GM12878 (cell line): ENCODE measurements at regions not wholly inside any gene's neighbourhood (a gene's known extent, or its start where the extent isn't known, plus 50 kb on each side); places are given as distances from the start of the nearest gene placed in this dataset.

Experiments used
- BCL11A ChIP-seq: IDR thresholded peaks from 2 replicates; pipeline ENCODE4 v1.6.1; 2011; ENCODE audit warnings: low read depth, low read length
- CREM ChIP-seq: IDR thresholded peaks from 2 replicates; pipeline ENCODE4 v1.6.1; 2014; ENCODE audit warnings: antibody characterized with exemption, low read depth
- DPF2 ChIP-seq: fragments of 450-650 bp; IDR thresholded peaks from 2 replicates; pipeline ENCODE4 v1.6.1; 2017; ENCODE audit warnings: mild to moderate bottlenecking
- FOXK2 ChIP-seq: fragments of 450-650 bp; IDR thresholded peaks from 2 replicates; pipeline ENCODE4 v1.6.1; 2017; ENCODE audit warnings: mild to moderate bottlenecking, moderate library complexity
- IRF4 ChIP-seq: IDR thresholded peaks from 2 replicates; pipeline ENCODE4 v1.6.1; 2011; ENCODE audit warnings: low read depth, low read length
- PRDM15 ChIP-seq: fragments of 450-650 bp; formaldehyde crosslinking; IDR thresholded peaks from 2 replicates; pipeline ENCODE4 v1.4.0; 2020; ENCODE audit warnings: mild to moderate bottlenecking, moderate library complexity
- SPI1 ChIP-seq: IDR thresholded peaks from 2 replicates; pipeline ENCODE4 v1.6.1; 2011; ENCODE audit warnings: low read depth, mild to moderate bottlenecking, low read length, moderate library complexity, borderline replicate concordance; ENCODE audit not compliant: insufficient read depth
- STAT3 ChIP-seq: IDR thresholded peaks from 2 replicates; pipeline ENCODE4 v1.6.1; 2011; ENCODE audit warnings: low read depth, low read length, improper control_type of control experiment
- TBL1XR1 ChIP-seq: IDR thresholded peaks from 2 replicates; pipeline ENCODE4 v1.6.1; 2012; ENCODE audit warnings: low read depth, low read length, improper control_type of control experiment
- ZNF687 ChIP-seq: fragments of 450-650 bp; IDR thresholded peaks from 2 replicates; pipeline ENCODE4 v1.6.1; 2017; ENCODE audit warnings: mild to moderate bottlenecking, moderate library complexity
- TF ChIP-seq, protein P1 (sequence below): fragments of 450-650 bp; IDR thresholded peaks from 2 replicates; pipeline ENCODE4 v1.6.1; 2016; ENCODE audit warnings: mild to moderate bottlenecking
- TF ChIP-seq, protein P2 (sequence below): fragments of 450-650 bp; IDR thresholded peaks from 2 replicates; pipeline ENCODE4 v1.6.1; 2017; ENCODE audit warnings: mild to moderate bottlenecking, moderate library complexity
- TF ChIP-seq, protein P3 (sequence below): IDR thresholded peaks from 2 replicates; pipeline ENCODE4 v1.6.1; 2011; ENCODE audit warnings: mild to moderate bottlenecking, low read depth, low read length, moderate library complexity; ENCODE audit not compliant: insufficient replicate concordance
- TF ChIP-seq, protein P4 (sequence below): fragments of 450-650 bp; IDR thresholded peaks from 2 replicates; pipeline ENCODE4 v1.6.1; 2017; ENCODE audit warnings: low read depth, mild to moderate bottlenecking, moderate library complexity

DNA sequence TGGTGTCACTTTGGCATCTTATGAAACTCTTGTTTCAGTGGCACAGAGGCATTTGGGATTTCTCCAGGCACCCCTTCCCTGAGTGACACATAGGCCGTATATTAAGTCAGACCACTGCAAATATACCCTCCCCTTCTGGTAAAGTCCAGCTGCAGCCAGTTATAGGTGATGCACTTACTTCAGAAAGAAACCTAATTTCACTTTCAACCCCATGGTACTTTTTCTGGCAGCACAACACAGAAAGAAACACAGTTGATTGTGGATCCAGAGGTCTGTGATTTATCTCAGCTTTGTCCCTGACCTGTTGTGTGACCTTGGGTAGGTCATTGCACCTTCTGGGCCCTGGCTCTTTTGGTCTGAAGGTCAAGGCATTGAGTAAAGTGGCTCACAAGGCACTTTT is 173.2 kb downstream of the BUB3 start (continued):
- TF ChIP-seq CREM, result peak; percentile 64; the same call in 1 of the 2 replicates
- 0 out of 2 replicates have a peak, but pooled peaks have one; percentile 24 for TF ChIP-seq STAT3
- TF ChIP-seq, protein P1, sequence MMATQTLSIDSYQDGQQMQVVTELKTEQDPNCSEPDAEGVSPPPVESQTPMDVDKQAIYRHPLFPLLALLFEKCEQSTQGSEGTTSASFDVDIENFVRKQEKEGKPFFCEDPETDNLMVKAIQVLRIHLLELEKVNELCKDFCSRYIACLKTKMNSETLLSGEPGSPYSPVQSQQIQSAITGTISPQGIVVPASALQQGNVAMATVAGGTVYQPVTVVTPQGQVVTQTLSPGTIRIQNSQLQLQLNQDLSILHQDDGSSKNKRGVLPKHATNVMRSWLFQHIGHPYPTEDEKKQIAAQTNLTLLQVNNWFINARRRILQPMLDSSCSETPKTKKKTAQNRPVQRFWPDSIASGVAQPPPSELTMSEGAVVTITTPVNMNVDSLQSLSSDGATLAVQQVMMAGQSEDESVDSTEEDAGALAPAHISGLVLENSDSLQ, result peak; percentile 86
- no peak for TF ChIP-seq FOXK2
- 0 out of 2 replicates have a peak, but pooled peaks have one; percentile 24 for TF ChIP-seq ZNF687
- TF ChIP-seq, protein P2, sequence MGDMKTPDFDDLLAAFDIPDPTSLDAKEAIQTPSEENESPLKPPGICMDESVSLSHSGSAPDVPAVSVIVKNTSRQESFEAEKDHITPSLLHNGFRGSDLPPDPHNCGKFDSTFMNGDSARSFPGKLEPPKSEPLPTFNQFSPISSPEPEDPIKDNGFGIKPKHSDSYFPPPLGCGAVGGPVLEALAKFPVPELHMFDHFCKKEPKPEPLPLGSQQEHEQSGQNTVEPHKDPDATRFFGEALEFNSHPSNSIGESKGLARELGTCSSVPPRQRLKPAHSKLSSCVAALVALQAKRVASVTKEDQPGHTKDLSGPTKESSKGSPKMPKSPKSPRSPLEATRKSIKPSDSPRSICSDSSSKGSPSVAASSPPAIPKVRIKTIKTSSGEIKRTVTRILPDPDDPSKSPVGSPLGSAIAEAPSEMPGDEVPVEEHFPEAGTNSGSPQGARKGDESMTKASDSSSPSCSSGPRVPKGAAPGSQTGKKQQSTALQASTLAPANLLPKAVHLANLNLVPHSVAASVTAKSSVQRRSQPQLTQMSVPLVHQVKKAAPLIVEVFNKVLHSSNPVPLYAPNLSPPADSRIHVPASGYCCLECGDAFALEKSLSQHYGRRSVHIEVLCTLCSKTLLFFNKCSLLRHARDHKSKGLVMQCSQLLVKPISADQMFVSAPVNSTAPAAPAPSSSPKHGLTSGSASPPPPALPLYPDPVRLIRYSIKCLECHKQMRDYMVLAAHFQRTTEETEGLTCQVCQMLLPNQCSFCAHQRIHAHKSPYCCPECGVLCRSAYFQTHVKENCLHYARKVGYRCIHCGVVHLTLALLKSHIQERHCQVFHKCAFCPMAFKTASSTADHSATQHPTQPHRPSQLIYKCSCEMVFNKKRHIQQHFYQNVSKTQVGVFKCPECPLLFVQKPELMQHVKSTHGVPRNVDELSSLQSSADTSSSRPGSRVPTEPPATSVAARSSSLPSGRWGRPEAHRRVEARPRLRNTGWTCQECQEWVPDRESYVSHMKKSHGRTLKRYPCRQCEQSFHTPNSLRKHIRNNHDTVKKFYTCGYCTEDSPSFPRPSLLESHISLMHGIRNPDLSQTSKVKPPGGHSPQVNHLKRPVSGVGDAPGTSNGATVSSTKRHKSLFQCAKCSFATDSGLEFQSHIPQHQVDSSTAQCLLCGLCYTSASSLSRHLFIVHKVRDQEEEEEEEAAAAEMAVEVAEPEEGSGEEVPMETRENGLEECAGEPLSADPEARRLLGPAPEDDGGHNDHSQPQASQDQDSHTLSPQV, result no peak
- TF ChIP-seq, protein P3, sequence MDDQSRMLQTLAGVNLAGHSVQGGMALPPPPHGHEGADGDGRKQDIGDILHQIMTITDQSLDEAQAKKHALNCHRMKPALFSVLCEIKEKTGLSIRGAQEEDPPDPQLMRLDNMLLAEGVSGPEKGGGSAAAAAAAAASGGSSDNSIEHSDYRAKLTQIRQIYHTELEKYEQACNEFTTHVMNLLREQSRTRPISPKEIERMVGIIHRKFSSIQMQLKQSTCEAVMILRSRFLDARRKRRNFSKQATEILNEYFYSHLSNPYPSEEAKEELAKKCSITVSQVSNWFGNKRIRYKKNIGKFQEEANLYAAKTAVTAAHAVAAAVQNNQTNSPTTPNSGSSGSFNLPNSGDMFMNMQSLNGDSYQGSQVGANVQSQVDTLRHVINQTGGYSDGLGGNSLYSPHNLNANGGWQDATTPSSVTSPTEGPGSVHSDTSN, result peak; percentile 49
- TF ChIP-seq SPI1, result no peak
- TF ChIP-seq PRDM15 (CRISPR knock-in tag), result no peak
- 0 out of 2 replicates have a peak, but pooled peaks have one; percentile 38 for TF ChIP-seq DPF2
- TF ChIP-seq, protein P4, sequence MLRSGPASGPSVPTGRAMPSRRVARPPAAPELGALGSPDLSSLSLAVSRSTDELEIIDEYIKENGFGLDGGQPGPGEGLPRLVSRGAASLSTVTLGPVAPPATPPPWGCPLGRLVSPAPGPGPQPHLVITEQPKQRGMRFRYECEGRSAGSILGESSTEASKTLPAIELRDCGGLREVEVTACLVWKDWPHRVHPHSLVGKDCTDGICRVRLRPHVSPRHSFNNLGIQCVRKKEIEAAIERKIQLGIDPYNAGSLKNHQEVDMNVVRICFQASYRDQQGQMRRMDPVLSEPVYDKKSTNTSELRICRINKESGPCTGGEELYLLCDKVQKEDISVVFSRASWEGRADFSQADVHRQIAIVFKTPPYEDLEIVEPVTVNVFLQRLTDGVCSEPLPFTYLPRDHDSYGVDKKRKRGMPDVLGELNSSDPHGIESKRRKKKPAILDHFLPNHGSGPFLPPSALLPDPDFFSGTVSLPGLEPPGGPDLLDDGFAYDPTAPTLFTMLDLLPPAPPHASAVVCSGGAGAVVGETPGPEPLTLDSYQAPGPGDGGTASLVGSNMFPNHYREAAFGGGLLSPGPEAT, result peak; percentile 79
- TF ChIP-seq TBL1XR1, result no peak; the same call in 1 of the 2 replicates
- TF ChIP-seq BCL11A, result peak; percentile 74; the same call in 1 of the 2 replicates
- TF ChIP-seq IRF4, result peak; percentile 79
